ENCODE measurements at regions not wholly inside any gene's neighbourhood (a gene's known extent, or its start where the extent isn't known, plus 50 kb on each side); places are given as distances from the start of the nearest gene placed in this dataset.

- no peak for DNase-seq (ENCODE audit: low read depth)
- H3K4me3 ChIP-seq (ENCODE audit: low read depth, low read length) = no peak overlapping the region
- TF ChIP-seq CTCF (IDR thresholded peaks at IDR 0.05; ENCODE audit: insufficient read depth, low read depth, low read length, missing control alignments) = no peak
Measured at GRCh38 chr5:155908543-155908942, 418.4 kb upstream of the SGCD start.

GRCh38 chr5:155912291-155912690 is 414.7 kb upstream of the SGCD start:
- TF ChIP-seq CTCF (IDR thresholded peaks at IDR 0.05; ENCODE audit: insufficient read depth, low read depth, low read length, missing control alignments) = no peak
- DNase-seq (ENCODE audit: low read depth) = no peak
- H3K4me3 ChIP-seq (ENCODE audit: low read depth, low read length) = no peak overlapping the region

- no peak overlapping the region for H3K4me3 ChIP-seq (ENCODE audit: low read depth, low read length)
- no peak for DNase-seq (ENCODE audit: low read depth)
- TF ChIP-seq CTCF (IDR thresholded peaks at IDR 0.05; ENCODE audit: insufficient read depth, low read depth, low read length, missing control alignments) = no peak
Measured at GRCh38 chr5:155914766-155915165, 412.2 kb upstream of the SGCD start.

DNA sequence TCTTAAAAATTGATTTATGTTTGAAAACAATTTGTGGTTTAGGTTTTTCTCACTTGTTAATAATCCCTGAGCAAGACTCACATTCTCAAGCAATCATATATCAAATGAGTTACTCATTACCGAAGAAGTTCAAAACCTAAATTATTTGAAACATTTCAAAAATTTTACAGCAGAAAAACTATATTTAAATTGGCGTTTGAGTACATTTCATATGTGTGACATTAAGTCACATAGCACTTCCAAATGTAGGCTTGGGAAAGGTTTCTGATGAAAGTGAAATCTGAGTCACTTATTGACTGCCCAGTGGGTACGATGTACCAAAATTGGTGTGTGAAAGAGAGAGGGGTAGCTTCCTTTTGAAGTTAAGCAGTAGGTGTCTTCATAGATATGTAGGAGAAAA is 411.4 kb upstream of the SGCD start:
- no peak for TF ChIP-seq CTCF (IDR thresholded peaks at IDR 0.05; ENCODE audit: insufficient read depth, low read depth, low read length, missing control alignments)
- no peak for DNase-seq (ENCODE audit: low read depth)
- no peak overlapping the region for H3K4me3 ChIP-seq (ENCODE audit: low read depth, low read length)

DNA sequence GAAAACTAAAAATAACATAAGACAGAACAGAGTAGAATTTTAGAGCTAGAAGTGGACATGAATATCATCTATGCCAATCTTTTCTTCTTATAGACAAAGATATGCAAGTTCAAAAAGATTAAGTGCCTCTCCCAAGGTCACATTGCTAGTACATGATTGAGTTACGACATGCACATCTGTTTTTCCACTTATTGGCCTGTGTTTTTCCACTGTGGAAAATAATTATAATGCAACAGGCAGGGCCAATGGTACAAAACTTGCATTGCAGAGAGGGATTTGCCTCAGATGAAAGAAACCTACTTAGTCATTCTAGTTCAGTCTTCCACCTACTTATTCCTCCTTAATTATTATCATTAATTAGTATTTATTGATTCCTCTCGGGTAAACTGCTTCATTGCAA is 407.8 kb upstream of the SGCD start:
- no peak for TF ChIP-seq CTCF (IDR thresholded peaks at IDR 0.05; ENCODE audit: insufficient read depth, low read depth, low read length, missing control alignments)
- no peak for DNase-seq (ENCODE audit: low read depth)
- H3K4me3 ChIP-seq (ENCODE audit: low read depth, low read length) = no peak overlapping the region

- DNase-seq (ENCODE audit: low read depth) = no peak
- no peak for TF ChIP-seq CTCF (IDR thresholded peaks at IDR 0.05; ENCODE audit: insufficient read depth, low read depth, low read length, missing control alignments)
- no peak overlapping the region for H3K4me3 ChIP-seq (ENCODE audit: low read depth, low read length)
Measured at GRCh38 chr5:155919725-155920124, 407.2 kb upstream of the SGCD start.

DNA sequence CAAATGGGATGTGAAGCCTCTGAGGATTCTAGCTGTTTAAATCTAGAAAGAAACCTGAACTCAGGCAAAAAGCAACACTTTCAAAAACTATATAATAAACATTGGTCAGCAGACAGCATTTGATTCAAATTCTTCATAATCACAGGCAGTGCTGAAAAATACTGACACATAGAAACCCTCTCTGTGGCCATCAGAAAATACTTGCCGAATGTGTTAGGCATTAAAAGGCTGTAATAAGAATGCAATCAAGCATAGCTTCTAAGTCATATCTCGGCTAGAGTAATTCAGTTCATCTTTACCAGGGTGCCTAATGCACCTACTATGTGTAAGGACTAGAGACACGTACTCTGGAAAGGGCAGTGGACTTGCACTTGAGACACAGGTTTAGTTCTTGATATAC is 405.3 kb upstream of the SGCD start:
- no peak for DNase-seq (ENCODE audit: low read depth)
- TF ChIP-seq CTCF (IDR thresholded peaks at IDR 0.05; ENCODE audit: insufficient read depth, low read depth, low read length, missing control alignments) = no peak
- no peak overlapping the region for H3K4me3 ChIP-seq (ENCODE audit: low read depth, low read length)

Measured in GM12865 (cell line).